HK-2 (cell line): ENCODE measurements at regions not wholly inside any gene's neighbourhood (a gene's known extent, or its start where the extent isn't known, plus 50 kb on each side); places are given as distances from the start of the nearest gene placed in this dataset.

ENCODE experiments used
- DNase-seq: peaks from one replicate; pipeline ENCODE4 v3.0.0-alpha.2; 2018; ENCODE audit not compliant: unreplicated experiment

GRCh38 chr5:61622156-61622555, 290.1 kb downstream of the ZSWIM6 start:
- DNase-seq, result no peak

GRCh38 chr5:61623401-61624069, 291.5 kb downstream of the ZSWIM6 start:
- DNase-seq, result no peak

- DNase-seq, result no peak
Measured at GRCh38 chr5:61624553-61625136, 292.6 kb downstream of the ZSWIM6 start.

- no peak for DNase-seq
Measured at GRCh38 chr5:61625137-61625561, 293.1 kb downstream of the ZSWIM6 start.

GRCh38 chr5:61625681-61626621, 293.9 kb downstream of the ZSWIM6 start:
- peak; percentile 14 for DNase-seq

- no peak for DNase-seq
Measured at GRCh38 chr5:61626639-61627282, 294.7 kb downstream of the ZSWIM6 start.

- DNase-seq, result no peak
Measured at GRCh38 chr5:61627531-61627930, 295.5 kb downstream of the ZSWIM6 start.

GRCh38 chr5:61630908-61631307, 298.9 kb downstream of the ZSWIM6 start:
- DNase-seq, result no peak

GRCh38 chr5:61631438-61631941, 299.4 kb downstream of the ZSWIM6 start:
- DNase-seq, result no peak

GRCh38 chr5:61632064-61632463, 300.0 kb downstream of the ZSWIM6 start:
- no peak for DNase-seq

- no peak for DNase-seq
Measured at GRCh38 chr5:61635271-61635670, 303.2 kb downstream of the ZSWIM6 start.

GRCh38 chr5:61637566-61637965, 305.5 kb downstream of the ZSWIM6 start:
- DNase-seq, result no peak

- DNase-seq, result no peak
Measured at GRCh38 chr5:61638476-61638875, 306.4 kb downstream of the ZSWIM6 start.

- DNase-seq, result no peak
Measured at GRCh38 chr5:61640179-61641021, 308.3 kb downstream of the ZSWIM6 start.

GRCh38 chr5:61641748-61642565, 309.9 kb downstream of the ZSWIM6 start:
- DNase-seq, result no peak

GRCh38 chr5:61647672-61648071, 315.6 kb downstream of the ZSWIM6 start:
- no peak for DNase-seq

- no peak for DNase-seq
Measured at GRCh38 chr5:61649231-61649630, 317.2 kb downstream of the ZSWIM6 start.

GRCh38 chr5:61649971-61650370, 317.9 kb downstream of the ZSWIM6 start:
- DNase-seq, result no peak

- no peak for DNase-seq
Measured at GRCh38 chr5:61650661-61651060, 318.6 kb downstream of the ZSWIM6 start.

- no peak for DNase-seq
Measured at GRCh38 chr5:61651195-61651594, 319.1 kb downstream of the ZSWIM6 start.
